Right atrium auricular region (tissue), 2 donors: ENCODE measurements at regions not wholly inside any gene's neighbourhood (a gene's known extent, or its start where the extent isn't known, plus 50 kb on each side); places are given as distances from the start of the nearest gene placed in this dataset.

Experiments
- DNase-seq: peaks from one replicate; pipeline ENCODE4 v3.0.0-alpha.2; 2019; ENCODE audit warnings: low spot score
- H3K27ac ChIP-seq, 2 donors: fragments of 200-600 bp; sonication (generic); 1 replicate in 1 of 2; 2 replicates in 1 of 2; pipeline ENCODE4 v1.5.1; 2016 to 2019
- H3K27me3 ChIP-seq, 2 donors: fragments of 200-600 bp; sonication (generic); one replicate each; pipeline versions ENCODE4 v1.5.1 to v1.6.0; 2017 to 2019
- H3K36me3 ChIP-seq: fragments of 200-600 bp; sonication (generic); one replicate; pipeline ENCODE4 v1.5.1; 2016
- H3K4me1 ChIP-seq, 2 donors: fragments of 200-600 bp; sonication (generic); one replicate each; pipeline versions ENCODE4 v1.5.1 to v1.6.0; 2017 to 2019
- H3K4me3 ChIP-seq, 2 donors: fragments of 200-600 bp; sonication (generic); 1 replicate in 1 of 2; 2 replicates in 1 of 2; pipeline ENCODE4 v1.5.1; 2017 to 2019; ENCODE audit warnings: mild to moderate bottlenecking in 1 of 2, moderate library complexity in 1 of 2
- H3K9me3 ChIP-seq, 2 donors: fragments of 200-600 bp; sonication (generic); one replicate each; pipeline ENCODE4 v1.5.1; 2019
- TF ChIP-seq, protein P1 (sequence below), 2 donors: fragments of 200-600 bp; sonication (generic); IDR thresholded peaks; one replicate each; pipeline ENCODE4 v1.5.1; 2019; ENCODE audit warnings: antibody characterized with exemption in 2 of 2

DNA sequence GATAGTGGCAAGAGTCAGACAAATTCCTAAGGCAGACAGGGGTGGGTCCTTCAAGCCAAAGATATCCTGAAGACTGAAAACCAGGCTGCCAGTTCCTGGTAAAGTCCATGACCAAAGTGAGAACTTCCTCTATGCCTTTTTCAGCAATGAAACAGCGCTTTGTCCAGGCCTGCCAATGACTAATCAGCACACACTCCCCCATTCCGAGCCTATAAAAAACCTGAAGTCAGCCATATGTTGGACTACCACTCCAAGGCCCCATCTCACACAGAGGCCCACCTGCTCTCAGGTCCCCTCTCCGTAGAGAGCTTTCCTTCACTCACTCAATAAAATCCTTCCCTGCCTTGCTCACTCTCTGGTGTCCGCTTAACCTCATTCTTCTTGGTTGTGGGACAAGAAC is 402.2 kb downstream of the ANKRD7 start:
- H3K27ac ChIP-seq, result no peak overlapping the region
- peaks cover 0 to 7% of the 10 kb centered on the region in 2 donors for H3K9me3 ChIP-seq
- no peaks in the 10 kb centered on the region for H3K27me3 ChIP-seq
- TF ChIP-seq, protein P1, sequence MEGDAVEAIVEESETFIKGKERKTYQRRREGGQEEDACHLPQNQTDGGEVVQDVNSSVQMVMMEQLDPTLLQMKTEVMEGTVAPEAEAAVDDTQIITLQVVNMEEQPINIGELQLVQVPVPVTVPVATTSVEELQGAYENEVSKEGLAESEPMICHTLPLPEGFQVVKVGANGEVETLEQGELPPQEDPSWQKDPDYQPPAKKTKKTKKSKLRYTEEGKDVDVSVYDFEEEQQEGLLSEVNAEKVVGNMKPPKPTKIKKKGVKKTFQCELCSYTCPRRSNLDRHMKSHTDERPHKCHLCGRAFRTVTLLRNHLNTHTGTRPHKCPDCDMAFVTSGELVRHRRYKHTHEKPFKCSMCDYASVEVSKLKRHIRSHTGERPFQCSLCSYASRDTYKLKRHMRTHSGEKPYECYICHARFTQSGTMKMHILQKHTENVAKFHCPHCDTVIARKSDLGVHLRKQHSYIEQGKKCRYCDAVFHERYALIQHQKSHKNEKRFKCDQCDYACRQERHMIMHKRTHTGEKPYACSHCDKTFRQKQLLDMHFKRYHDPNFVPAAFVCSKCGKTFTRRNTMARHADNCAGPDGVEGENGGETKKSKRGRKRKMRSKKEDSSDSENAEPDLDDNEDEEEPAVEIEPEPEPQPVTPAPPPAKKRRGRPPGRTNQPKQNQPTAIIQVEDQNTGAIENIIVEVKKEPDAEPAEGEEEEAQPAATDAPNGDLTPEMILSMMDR (IDR thresholded peaks at IDR 0.05), result no peak
- H3K36me3 ChIP-seq, result no peaks in the 10 kb centered on the region
- no peak for DNase-seq
- no peaks in the 10 kb centered on the region for H3K4me1 ChIP-seq
- no peak overlapping the region for H3K4me3 ChIP-seq

DNA sequence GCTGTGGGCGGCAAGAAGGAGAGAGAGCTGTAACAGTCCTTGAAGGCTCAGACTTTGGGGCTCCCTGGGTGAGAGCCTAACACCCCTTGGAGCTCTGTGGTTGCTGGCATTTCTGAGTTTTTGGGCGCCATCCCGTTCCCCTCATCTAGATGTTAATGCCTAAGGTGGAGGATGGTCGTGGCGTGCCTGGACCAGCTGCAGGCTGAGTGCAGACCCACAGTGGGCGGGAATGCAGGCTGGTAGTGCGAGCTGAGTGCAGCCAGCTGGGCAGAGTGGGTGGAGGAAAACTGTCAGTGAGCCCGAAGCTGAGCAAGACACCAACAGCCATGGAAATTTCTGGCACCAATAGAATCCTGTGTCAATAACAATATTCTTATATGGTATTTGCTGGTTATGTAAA is 403.0 kb downstream of the ANKRD7 start:
- H3K36me3 ChIP-seq, result no peaks in the 10 kb centered on the region
- no peaks in the 10 kb centered on the region for H3K4me1 ChIP-seq
- H3K9me3 ChIP-seq, result peaks cover 0 to 7% of the 10 kb centered on the region in 2 donors
- H3K4me3 ChIP-seq, result no peak overlapping the region
- TF ChIP-seq, protein P1 (IDR thresholded peaks at IDR 0.05), result no peak
- no peaks in the 10 kb centered on the region for H3K27me3 ChIP-seq
- no peak for DNase-seq
- H3K27ac ChIP-seq, result no peak overlapping the region

DNA sequence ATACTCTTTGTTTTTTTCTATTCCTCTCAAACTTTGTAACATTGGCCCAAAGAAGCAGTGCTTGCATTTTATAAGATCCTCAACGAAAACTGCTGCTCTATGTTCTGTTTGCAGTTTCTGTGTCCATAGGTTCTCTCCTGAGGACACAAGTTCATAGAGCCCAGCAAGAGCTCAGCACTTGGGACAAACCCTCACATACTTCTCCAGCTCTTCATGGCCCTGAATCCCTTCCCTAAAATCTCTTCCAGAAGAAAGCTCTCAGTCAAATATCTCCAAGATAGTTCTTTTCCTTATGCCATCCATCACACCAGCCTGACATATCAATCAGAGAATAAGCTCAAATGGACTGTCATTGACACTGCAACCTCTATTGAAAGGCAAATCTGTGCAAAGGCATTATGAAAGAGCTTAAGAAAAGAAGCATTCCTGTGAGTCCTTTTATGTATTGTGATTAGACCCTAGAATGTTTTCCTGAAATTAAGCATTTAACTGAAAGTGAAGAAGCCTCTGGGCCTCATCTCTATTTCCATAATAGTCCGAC is 405.5 kb downstream of the ANKRD7 start:
- Histone ChIP-seq H3K27me3 (no peaks in the 10 kb centered on the region), H3K36me3 (no peaks in the 10 kb centered on the region), H3K27ac (no peak overlapping the region), H3K4me3 (no peak overlapping the region), H3K9me3 (peaks cover 0 to 7% of the 10 kb centered on the region in 2 donors), H3K4me1 (no peaks in the 10 kb centered on the region)
- TF ChIP-seq, protein P1 (IDR thresholded peaks at IDR 0.05), result no peak
- no peak for DNase-seq

DNA sequence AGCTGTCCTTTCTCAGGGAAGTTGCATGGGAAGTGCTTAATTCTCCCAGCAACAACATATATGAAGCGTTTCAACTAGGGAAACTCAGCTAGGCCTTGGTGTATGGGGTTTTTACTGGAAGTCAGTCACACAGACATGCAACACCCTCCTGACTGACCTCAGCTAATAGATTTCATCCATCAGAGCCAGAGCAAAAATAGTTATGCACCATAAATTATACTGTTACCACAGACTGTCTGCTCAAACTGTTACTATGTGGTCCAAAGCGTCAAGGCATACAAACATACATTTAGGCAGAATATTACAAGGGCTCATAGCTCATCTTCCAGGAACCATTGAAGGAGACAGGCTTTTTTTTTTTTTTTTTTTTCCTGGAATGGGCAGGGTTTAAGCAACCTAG is 417.9 kb downstream of the ANKRD7 start:
- no peak overlapping the region for H3K27ac ChIP-seq
- TF ChIP-seq, protein P1 (IDR thresholded peaks at IDR 0.05), result no peak
- no peaks in the 10 kb centered on the region for H3K27me3 ChIP-seq
- no peak overlapping the region for H3K4me3 ChIP-seq
- no peaks in the 10 kb centered on the region for H3K4me1 ChIP-seq
- no peaks in the 10 kb centered on the region for H3K36me3 ChIP-seq
- no peaks in the 10 kb centered on the region for H3K9me3 ChIP-seq
- no peak for DNase-seq

DNA sequence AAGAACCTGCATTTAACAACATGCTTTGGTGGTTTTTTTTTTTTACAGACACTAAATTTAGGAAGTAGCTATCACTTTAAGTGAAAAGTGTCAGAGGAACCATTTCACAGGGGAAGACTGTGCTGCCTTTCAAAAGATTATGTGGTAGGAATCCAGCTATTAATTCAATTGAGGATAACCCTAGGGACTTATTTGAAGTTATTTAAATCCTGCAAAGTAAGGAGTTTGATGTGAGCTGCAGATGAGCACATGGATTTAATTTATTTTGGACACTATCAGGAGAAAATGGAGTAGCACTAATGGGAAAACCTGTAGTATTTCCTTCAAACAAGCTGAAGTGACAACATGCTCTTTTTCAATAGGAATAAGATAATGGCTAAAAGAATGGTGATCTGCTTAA is 419.8 kb downstream of the ANKRD7 start:
- Histone ChIP-seq H3K36me3 (no peaks in the 10 kb centered on the region), H3K27me3 (no peaks in the 10 kb centered on the region), H3K27ac (no peak overlapping the region), H3K9me3 (no peaks in the 10 kb centered on the region), H3K4me1 (no peaks in the 10 kb centered on the region), H3K4me3 (no peak overlapping the region)
- TF ChIP-seq, protein P1 (IDR thresholded peaks at IDR 0.05), result no peak
- no peak for DNase-seq

DNA sequence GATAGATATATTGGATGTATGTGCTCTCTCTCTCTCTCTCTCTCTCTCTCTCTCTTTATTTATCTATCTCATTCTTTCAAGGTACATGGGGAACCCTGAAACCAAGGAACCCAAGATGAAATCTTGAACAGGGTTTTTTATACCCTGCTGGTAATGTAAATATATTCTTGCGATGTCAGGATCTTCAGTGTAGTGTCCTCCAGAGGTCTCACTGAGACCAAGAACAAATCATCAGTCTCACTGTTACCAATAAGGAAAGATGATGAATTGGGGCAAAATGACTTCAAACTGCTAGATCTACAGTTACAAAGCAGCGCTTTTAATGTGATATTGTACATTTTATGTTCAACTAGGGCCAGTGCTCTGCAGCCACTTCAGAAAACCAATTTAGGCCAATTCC is 423.5 kb downstream of the ANKRD7 start:
- Histone ChIP-seq H3K9me3 (no peaks in the 10 kb centered on the region), H3K4me1 (no peaks in the 10 kb centered on the region), H3K4me3 (no peak overlapping the region), H3K27ac (no peak overlapping the region), H3K36me3 (no peaks in the 10 kb centered on the region), H3K27me3 (no peaks in the 10 kb centered on the region)
- DNase-seq, result no peak
- TF ChIP-seq, protein P1 (IDR thresholded peaks at IDR 0.05), result no peak
